ENCODE measurements at regions not wholly inside any gene's neighbourhood (a gene's known extent, or its start where the extent isn't known, plus 50 kb on each side); places are given as distances from the start of the nearest gene placed in this dataset.
"Not testable (repeated sequence)": the region's sequence is repeated elsewhere in the genome, so short reads cannot be mapped to it uniquely, and the experiment has no call there.

- H3K27ac ChIP-seq; H3K4me1 ChIP-seq; H3K4me3 ChIP-seq; H3K9me3 ChIP-seq; intact Hi-C loops (cut with DNase I); DNase-seq; H3K27me3 ChIP-seq; H3K36me3 ChIP-seq: not testable (repeated sequence)
- no CpG with 5 or more reads among the region's 33 CpGs for WGBS, 2 donors
Measured at GRCh38 chr1:610538-610937, 75.9 kb downstream of the OR4F16 start.

DNA sequence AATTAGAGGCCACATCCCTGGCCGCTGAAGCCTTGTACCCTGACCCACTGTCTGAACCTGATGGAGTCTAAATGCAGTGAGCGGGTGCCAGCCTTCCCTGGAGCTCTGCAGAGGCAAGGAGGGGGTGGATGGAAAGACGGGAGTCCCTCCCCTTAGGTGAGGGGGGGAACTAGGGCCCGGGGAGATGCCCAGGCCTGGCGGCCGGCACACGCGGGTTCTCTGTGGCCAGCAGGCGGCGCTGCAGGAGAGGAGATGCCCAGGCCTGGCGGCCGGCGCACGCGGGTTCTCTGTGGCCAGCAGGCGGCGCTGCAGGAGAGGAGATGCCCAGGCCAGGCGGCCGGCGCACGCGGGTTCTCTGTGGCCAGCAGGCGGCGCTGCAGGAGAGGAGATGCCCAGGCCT is 77.3 kb downstream of the OR4F16 start:
- DNase-seq; H3K27ac ChIP-seq; H3K4me3 ChIP-seq; H3K27me3 ChIP-seq; intact Hi-C loops (cut with DNase I); H3K36me3 ChIP-seq; H3K4me1 ChIP-seq; H3K9me3 ChIP-seq: not testable (repeated sequence)
- WGBS, 2 donors: no CpG with 5 or more reads among the region's 24 CpGs

DNA sequence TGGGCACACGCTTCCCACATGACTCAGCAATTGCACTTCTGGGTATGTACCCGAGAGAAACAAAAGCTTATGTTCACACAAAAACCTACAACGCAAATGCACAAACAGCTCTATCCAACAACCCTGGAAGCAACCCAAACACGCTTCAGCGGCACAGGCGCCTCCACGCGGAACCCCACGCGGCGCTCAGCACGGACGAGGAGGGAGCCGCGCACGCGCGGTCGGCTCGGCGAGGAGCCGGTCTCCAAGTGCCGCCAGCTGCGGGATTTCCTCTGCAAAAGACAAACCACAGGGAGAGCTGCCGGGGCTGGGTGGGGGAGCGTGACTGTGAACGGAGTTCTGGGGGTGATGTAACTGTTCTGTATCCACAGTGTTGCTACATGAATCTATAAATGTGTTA is 81.2 kb downstream of the OR4F16 start:
- H3K36me3 ChIP-seq; intact Hi-C loops (cut with DNase I); H3K9me3 ChIP-seq; H3K27ac ChIP-seq; H3K4me3 ChIP-seq; H3K27me3 ChIP-seq; DNase-seq; H3K4me1 ChIP-seq: not testable (repeated sequence)
- no CpG with 5 or more reads among the region's 27 CpGs for WGBS, 2 donors

DNA sequence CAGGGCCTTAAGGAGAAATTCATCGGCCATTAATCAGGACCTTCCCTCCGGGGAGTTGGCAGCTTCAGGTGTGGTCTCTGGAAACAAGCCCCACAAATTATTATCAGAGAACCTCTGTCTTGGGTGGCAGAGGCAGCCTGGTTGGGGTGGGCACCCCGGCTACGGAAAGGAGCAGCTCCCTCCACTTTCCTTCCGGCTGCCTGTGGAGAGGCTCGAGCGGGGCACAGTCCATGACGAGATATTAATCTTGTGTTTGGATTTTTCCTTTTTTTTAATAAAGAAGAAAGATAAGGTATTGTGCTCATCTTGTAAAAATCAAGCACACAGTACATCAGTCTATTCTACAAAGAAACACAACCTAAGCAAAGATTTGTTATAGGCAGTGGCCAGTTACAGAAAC is 98.2 kb downstream of the OR4F16 start:
- intact Hi-C loops (cut with DNase I); H3K9me3 ChIP-seq; H3K36me3 ChIP-seq; H3K4me1 ChIP-seq; H3K27me3 ChIP-seq; DNase-seq; H3K4me3 ChIP-seq: not testable (repeated sequence)
- WGBS, 2 donors: 72% methylated on average over 6 of the region's 8 CpGs; no CpG with 5 or more reads in 1 of the 2 donors
- peak overlapping the region in 1 of 4 donors; percentile 33 for H3K27ac ChIP-seq

- H3K36me3 ChIP-seq; H3K4me1 ChIP-seq; H3K27ac ChIP-seq; H3K9me3 ChIP-seq; DNase-seq; H3K27me3 ChIP-seq; H3K4me3 ChIP-seq; intact Hi-C loops (cut with DNase I): not testable (repeated sequence)
- WGBS, 2 donors: no CpG with 5 or more reads among the region's 7 CpGs
- TF ChIP-seq CTCF (IDR thresholded peaks at IDR 0.05): peak in 1 of 6 experiments; percentile 26
Measured at GRCh38 chr1:585992-586391, 100.5 kb downstream of the OR4F16 start.

Data from esophagus squamous epithelium (tissue), 5 donors.